Posterior cingulate gyrus (tissue), 11 donors: ENCODE measurements at regions not wholly inside any gene's neighbourhood (a gene's known extent, or its start where the extent isn't known, plus 50 kb on each side); places are given as distances from the start of the nearest gene placed in this dataset.

ENCODE experiments used
- DNase-seq, 10 donors: peaks; one replicate each; pipeline versions ENCODE4 v3.0.0 to v3.0.0-alpha.2; 2020 to 2021; ENCODE audit warnings: mixed read lengths in 3 of 10
- intact Hi-C: fragments of 100-400 bp; cut with DNase I; formaldehyde crosslinking; loops from one replicate; pipeline ENCODE4 v1.15.1; 2023

DNA sequence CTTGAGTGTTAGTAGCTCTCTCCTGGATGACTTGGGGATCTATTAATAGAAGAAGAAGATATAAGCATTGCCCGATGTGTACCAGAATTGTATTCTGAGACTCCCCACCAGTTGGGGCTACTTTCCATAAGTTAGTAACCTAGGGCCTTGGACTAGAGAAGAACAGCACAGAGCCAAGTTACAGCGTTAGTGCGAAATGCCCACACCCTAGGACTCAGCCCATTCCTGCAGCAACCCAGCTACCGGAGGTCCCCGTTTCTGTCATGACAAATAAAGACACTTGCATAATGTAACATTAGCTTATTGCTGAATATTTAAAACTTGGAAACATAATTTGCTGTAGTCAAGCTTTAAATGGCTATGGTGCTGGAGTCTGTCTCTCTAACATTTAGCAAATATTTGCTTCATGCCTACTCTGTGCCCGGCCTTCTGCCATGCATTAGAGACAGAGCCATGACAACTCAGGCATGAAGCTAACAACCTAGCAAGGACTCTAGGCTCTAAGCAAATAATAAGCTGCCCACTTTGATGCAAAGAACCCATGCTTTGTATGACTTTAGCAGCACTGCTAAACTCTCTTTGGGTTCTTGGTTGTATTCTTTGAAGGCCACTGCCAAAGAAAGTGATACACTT lies 103.4 kb upstream of the COL21A1 start:
- intact Hi-C loops = no loop called here
- DNase-seq = no peak

DNA sequence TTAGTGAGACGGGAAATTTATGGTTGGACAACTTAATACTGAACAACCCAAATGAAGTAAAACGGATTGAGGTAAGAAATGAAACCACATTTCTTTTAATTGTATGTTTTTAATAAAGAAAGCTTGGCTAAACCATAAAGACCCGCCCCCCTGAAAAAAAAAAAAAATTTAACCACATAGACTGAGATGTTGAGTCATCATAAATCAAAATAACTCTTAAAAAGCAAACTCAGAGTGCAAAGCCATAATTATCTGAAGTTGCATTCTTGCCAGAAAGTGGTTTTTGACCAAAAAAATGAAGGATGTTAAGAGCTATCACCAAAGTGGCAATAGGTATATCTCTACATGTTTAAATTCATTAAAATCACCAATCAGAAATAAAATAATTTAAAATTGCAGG lies 101.8 kb upstream of the COL21A1 start:
- DNase-seq = no peak
- intact Hi-C loops = no loop called here

DNA sequence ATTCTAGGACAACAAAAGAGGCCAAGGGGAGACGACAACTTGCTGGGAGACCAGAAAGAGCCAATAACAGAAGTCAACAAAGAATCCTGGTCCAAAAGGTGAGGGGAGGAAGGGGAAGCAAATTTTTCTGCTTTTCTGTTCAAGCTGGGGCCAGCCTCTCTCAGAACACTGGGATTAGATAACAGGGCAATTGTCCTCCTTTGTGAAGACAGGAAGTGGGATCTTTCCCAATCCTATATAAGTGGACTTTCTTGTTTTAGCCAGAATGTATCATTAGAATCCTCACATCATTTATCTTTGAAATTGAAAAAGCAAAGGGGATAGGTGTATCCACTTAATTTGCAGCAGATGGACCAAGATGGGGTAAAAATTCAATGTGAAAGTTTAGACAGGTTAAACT lies 101.2 kb upstream of the COL21A1 start:
- intact Hi-C loops = no loop called here
- no peak for DNase-seq

DNA sequence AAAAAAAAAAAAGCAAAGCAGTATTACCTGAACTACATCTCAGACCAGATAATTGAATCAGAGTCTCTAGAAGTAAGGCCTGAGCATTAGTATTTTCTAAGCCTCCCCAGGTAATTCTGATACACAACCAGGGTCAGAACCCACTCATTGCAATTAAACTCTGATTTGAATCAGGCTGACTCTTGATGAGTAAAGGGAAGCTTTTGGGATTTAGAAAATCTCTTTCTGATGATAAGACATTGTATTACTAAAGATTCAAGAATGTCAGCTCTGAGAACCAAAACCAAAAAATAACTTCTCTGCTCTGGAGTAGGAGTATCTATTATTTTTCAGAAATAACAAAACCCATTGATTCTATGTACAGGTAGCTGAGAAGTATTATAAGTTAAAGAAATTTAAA lies 100.1 kb upstream of the COL21A1 start:
- DNase-seq = no peak
- intact Hi-C loops = no loop called here

DNA sequence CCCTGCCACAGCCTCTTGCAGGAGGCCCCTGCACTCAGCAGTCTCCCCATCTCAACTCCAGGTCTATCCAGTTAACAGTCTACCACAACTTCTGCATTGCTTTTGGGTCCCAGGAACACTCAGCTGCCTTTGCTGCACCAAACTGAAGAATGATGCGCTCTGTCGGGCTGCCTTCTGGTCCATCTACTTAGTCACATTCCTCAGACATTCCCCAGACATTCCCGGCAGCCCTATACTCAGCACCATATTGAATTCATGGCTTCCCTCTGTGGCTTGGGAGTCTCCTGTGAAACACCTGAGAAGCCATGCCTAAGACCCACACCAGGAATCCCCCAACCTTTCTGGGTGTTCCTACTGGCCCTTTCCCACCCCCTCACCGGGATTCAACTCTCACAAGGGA lies 99.6 kb upstream of the COL21A1 start:
- intact Hi-C loops = no loop called here
- DNase-seq = no peak

DNA sequence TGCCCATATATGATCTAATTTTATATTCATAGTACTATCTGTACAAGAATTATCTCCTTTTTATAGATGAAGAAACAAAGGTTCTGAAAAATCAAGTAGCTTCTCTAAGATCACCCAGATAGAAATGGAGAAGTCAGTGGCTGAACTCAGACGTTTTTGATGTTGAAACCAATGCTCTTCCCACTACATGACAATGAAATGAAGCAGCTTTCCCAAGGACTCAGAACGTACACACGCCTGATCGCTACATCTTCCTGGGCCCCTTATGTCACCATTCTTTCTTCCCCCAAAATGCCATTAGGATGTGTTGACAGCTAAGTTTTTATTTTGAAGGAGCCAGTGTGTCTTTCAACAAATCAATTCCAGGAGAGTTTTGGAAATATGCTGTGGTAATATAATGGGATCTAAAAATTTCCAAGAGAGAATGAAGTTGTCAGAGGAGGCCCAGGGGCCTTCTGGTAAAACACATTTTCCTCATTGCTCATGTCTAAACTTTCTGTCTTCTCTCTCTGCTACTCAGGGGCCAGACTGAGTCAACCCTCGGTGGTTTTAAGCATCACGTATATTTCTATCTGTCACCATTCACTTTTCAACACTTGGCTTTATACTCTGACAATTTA lies 98.1 kb upstream of the COL21A1 start:
- no peak for DNase-seq
- intact Hi-C loops = no loop called here

DNA sequence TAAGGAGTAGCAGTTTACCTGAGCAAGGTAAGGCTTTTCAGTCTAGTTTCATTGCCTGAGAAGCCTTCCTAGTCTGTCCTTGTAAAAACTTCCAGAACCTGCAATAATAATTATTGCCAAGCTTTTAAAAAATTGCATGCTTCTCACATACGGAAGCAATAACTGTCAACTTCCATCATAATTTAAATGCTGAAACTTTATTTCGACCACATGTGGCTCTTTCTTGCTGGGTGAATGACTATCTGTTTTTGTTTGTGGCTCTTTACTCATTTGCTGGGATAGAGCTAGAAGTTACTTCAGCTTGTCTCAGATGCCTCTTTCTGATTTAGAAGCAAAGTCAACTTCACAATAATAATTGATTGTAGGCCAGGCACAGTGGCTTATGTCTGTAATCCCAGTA lies 95.9 kb upstream of the COL21A1 start:
- intact Hi-C loops = no loop called here

DNA sequence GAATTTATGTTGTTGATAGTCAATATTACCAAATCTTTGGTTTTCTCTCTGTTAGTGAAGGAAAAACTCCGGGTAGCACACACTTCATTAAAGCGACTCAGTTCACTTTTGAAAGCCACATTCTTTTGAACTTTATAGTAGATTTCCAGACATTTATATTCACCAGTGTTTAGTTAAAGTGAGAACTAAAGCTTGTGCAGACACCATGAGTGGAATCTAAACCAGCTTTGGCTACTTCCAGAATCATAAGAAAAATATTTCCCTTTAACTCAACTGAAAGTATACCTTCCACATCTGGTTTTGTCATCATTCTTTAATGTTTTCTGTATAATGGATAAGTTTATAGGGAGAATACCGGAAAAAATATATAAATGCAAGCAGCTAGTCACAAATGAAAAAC lies 92.1 kb upstream of the COL21A1 start:
- intact Hi-C loops = no loop called here
- DNase-seq = no peak

More for the DNA sequence above, 95.9 kb upstream of the COL21A1 start:
- no peak for DNase-seq

DNA sequence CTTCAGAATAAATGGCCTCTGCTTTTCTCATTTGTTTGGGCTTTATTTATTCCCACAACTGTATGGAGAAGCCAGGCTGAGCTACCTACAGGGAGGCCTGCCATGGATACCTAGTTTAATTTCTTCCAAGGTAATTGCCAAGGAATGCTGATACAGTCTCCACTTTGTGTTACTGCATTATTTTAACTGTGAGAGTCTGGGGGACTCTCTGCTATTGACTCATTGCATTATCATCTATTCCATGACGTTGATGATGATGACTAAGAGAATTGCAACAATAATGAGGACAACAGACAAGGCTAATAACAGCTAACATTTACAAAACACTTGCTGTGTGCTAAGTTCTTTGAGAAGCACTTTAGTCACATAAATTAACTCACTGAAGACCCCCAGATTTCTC lies 88.3 kb upstream of the COL21A1 start:
- no peak for DNase-seq
- intact Hi-C loops = no loop called here

DNA sequence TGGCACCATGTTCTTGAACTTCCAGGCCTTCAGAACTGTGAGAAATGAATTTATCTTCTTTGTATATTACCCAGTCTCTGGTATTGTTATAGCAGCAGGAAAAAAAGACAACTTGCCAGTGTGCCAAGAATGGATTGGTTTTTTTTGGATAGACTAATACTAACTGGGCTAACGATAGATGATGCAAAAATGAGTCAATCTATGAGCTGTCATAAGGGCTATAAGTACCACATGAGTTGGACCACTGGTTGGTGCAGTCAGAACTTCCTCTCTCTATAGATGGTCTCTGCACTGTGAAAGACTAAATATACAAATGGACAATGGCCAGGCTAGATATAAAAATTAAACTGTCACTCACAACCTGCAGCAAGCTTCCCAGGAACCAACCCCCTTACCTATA lies 87.6 kb upstream of the COL21A1 start:
- intact Hi-C loops = no loop called here
- no peak for DNase-seq

DNA sequence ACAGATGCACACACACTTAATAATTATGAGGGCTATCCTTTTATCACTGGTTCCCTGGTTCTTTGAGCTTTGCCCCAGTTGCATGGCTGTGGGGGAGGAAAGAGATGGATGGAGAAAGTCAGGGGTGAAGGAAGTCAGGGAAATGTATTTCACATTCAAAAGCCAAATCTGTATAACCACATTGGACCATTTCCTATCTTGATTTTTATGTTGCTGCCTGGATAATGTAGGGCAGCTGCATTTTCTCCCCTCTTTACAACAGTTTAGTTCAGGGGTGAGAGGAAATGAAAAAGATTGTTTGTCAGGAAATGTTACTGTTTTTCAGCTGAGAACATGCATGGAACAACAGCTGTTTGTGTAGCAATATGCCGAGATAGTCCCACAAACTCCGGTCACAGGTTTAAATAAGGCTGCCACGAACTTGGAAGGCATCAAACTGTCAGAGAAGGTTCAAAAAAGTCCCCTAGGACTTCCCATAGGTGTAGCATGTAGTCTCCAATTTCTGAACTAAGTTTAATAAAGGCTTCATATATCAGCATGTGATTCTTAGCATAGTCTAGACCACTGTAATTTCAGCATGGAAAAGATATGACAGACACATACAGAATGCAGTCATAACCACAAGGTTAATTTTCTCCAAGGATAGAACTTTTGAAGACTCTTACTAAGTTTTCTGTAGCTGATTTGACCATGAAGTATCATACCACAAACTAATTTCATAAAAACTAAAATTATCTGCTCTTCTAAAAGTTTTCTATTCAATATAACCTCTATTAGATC lies 82.1 kb upstream of the COL21A1 start:
- intact Hi-C loops = no loop called here
- no peak for DNase-seq

DNA sequence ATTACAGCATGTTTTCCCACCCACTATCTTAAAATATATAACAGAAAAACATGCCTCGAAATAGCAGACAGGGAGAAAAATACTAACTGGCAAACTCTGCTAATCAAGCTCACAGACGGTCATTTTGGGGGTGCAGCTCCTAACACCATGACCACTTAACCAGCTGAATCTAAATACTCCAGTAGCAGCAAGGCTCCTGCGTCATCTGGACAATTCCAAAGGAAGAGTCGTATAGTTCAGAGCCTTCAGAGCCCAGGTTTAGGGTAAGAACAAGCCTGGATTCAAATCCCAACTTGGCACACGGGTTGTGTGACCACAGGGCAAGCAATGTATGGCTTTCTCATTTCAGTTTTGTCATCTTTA lies 81.3 kb upstream of the COL21A1 start:
- no peak for DNase-seq

DNA sequence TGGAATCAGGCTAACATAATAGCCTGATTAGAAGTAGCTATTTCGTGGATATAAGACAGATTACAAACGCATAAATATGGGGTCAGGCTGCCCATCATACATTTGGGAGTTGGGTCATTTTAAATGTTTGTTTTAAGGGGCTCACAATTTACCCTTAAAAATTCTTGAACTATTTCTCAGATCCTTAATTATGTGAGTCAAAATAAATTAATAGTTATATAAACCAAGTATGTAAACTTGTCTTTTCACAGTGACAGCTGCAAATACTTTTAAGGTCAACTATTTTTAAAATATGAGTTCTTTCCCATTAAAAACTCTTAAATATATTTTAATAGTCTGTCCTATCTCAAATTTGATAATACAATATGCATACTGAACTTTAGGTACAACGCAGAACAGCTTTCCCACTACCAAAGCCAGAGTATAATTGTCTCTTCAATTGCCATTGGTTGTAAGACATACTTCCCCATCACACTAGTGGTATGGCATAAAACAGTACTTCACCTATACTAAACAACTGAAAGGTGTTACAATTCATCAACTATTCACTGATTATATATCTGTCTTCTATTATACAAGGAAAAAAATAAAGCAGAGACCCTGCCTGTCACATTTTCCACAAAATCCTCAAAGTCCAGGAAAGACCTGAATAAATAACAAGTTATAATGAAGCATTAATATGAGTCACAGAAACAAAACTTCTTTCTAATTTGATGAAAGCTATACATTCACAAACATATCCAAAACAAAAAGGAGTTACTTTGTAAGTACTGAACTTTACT lies 80.8 kb upstream of the COL21A1 start:
- DNase-seq = no peak
- intact Hi-C loops = no loop called here

More for the DNA sequence above, 81.3 kb upstream of the COL21A1 start:
- intact Hi-C loops = no loop called here

DNA sequence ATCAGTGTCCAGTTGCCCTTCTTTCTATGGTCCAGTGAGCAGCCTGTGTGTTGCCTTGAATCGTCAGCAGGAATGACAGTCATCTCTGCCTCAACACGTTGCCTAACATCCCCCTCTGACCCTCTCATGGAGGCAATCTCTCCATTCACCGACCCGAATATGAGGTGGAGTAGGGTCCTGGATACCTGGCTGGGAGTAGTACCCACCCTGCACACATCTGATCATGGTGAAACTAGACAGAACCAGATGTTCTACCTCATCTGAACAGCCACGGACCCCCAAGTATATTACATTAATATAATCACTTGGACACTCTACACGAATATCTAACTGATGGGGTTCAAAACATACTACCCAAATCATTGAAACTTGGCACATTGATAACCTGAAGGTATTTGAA lies 77.0 kb upstream of the COL21A1 start:
- no peak for DNase-seq
- intact Hi-C loops = no loop called here

DNA sequence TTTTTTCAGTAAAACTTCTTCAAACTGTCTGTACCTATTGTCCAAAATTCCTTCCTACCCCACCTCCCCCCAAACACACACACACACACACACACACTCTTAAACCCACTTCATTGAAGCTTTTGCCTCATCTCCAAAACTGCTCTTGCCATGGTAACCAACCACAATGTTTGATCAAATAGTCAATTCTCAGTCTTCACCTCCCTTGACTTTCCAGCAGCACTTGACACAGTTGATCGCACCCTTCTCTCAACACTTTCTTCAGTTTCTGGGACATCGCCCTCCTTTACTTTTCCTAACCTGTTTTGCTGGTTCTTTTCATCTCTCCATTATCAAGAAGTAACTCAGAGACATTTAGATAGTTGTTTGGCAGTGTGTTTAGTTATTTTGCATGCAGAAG lies 71.5 kb upstream of the COL21A1 start:
- intact Hi-C loops = no loop called here
- DNase-seq = no peak

DNA sequence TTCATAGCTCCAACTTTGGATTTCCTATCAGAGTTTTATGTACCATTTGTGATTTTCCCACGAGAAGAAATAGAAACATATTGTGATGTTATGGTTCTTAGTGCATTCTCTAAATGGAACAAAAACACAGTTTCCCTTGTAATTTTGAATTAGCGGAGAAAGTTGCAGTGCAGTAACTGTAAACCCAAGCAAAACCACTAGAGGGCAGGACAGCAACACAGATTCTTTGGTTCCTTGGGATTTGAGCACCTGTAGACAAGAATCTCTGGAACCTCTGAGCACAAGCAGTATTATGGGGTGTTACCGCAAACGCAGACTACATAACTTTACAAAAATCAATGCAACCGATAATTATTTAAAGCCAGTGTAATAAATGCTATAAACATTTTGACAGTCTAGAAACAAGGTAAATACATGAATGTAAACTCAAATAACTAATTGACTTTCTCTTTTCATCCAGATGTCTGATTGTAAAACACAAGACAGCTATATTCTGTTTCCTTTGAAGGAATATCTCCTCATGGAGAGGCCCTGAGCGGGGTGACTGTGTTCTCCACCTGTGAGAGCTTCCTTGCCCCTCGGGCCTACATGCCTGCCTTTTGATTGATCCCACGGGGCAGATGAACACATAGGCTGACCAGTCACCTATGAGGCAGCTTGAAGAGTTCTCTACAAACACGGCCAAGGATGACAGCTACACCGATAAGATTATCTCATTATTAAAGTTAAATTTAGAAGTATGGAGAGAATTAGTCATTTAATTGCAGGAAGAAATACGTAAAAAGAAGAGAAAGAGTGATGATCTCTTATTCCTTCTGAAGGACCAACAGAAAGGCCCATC lies 67.5 kb upstream of the COL21A1 start:
- intact Hi-C loops = no loop called here
- DNase-seq = peak in 3 of 10 donors; percentile 3 to 34 (median 17)

DNA sequence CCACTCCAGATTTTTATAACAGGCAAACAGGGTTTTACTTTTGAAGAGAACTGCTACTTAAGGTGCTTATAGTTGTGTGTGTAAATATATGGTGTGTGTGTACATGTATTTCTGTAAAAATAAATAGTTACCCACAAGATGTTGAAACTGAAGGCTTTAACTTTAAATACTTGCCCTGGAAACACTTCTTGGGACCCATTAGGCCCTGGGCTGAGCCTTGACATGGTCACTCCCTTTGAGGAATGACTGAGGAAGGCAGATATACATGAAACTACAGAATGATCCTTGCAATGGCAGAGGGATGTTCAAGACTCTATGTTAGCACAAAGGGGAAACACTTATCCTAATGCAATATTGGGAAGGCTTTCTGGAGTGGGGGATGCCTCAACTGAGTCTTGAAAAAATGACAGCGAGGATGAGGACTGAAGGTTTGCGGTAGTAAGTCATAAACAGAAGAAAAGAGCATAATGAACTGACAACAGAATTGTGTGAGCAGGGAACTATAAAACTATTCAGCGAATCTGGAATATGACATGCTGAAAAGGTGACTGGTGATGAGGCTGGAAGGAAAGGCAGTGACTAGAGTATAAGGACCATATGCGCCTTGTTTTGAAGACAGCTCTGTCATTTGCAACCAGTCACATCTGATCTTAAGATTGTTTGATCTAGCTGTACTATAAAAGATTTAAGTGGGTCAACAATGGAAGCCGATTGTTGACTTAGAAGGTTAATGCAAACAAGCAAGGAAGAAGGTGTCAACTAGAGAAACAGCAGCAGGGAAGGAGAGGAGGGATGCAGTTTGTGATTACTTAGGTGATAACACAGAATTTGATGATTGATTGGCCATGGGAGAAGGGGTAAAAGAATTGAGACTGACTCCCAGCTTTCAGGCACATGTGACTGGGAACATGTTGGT lies 64.4 kb upstream of the COL21A1 start:
- DNase-seq = no peak
- intact Hi-C loops = no loop called here

DNA sequence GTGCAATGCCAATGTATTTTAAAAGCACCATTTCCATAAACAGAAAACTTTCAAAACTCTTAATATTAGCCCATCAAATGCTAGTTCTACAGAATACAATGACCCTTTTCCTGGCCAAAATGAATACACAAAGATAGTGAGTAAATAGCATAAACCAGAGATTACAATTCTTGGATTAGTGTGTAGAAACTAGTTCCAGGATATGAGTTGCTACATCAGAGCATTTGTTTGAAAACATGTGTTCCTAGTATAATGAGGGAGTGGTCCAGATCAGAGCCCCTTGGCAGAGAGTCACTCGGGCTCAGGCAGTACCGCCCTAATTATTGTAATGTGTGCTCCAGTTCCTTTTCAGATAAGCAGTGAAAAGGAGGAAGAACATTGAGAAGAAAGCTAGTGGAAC lies 63.7 kb upstream of the COL21A1 start:
- no peak for DNase-seq
- intact Hi-C loops = no loop called here

DNA sequence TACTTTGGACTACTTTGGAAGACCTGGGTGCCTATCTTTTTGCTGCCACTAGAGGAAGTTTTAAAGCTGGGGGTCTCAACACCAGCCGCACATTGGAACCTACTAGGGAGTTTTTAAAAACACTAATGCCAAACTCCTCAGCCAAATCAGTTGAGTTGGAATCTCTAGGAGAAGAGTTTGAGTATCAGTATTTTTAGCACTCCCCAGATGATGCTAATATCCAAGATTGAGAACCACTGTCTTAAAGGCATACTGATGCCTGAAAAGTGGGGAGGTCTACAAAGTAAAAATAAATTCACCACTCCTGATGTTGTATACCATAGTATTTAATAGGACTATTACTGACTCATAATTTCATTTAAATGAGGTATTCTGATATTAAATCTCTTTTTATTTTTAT lies 62.9 kb upstream of the COL21A1 start:
- DNase-seq = no peak
- intact Hi-C loops = no loop called here
